ENCODE measurements at regions not wholly inside any gene's neighbourhood (a gene's known extent, or its start where the extent isn't known, plus 50 kb on each side); places are given as distances from the start of the nearest gene placed in this dataset.

- Histone ChIP-seq H3K9me3 (ENCODE audit: control insufficient read depth, low read length) (no peaks in the 10 kb centered on the region), H3K27me3 (ENCODE audit: control insufficient read depth, insufficient read depth, low read length) (no peaks in the 10 kb centered on the region), H2AFZ (no peak overlapping the region), H3K4me2 (ENCODE audit: low read length) (no peak overlapping the region), H3K4me3 (ENCODE audit: low read depth, low read length) (no peak overlapping the region), H3K9ac (no peak overlapping the region), H3K4me1 (no peaks in the 10 kb centered on the region), H3K36me3 (ENCODE audit: control insufficient read depth, insufficient read depth, low read length) (no peaks in the 10 kb centered on the region), H3K27ac (no peak overlapping the region), H3K79me2 (no peaks in the 10 kb centered on the region)
- TF ChIP-seq, protein P1, sequence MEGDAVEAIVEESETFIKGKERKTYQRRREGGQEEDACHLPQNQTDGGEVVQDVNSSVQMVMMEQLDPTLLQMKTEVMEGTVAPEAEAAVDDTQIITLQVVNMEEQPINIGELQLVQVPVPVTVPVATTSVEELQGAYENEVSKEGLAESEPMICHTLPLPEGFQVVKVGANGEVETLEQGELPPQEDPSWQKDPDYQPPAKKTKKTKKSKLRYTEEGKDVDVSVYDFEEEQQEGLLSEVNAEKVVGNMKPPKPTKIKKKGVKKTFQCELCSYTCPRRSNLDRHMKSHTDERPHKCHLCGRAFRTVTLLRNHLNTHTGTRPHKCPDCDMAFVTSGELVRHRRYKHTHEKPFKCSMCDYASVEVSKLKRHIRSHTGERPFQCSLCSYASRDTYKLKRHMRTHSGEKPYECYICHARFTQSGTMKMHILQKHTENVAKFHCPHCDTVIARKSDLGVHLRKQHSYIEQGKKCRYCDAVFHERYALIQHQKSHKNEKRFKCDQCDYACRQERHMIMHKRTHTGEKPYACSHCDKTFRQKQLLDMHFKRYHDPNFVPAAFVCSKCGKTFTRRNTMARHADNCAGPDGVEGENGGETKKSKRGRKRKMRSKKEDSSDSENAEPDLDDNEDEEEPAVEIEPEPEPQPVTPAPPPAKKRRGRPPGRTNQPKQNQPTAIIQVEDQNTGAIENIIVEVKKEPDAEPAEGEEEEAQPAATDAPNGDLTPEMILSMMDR (IDR thresholded peaks at IDR 0.05): no peak
Observed at GRCh38 chr17:36856222-36856621, 81.1 kb upstream of the LHX1 start.

DNA sequence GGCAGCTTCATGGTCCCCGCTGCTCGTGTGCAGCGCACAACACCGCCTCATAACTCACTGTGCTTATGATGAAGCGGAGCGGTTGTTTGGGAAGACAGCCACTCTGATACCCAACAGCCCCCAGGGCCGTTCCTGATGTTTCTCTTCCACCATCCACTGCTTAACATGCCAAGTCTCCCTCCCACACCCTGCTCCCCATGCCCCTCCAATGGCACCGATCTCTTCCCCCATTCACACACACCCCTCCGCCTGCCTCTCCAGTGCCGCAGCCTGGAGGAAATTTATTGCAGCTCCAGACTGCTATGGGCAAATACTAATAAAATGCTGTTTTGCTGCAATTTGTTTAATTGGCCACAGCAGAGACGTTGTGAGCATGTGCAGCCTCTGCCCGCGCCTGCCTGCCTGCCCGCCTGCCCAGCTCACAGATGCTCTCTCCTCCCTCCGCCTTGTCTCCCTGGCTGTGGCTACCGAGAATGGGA, 80.3 kb upstream of the LHX1 start:
- H3K27ac ChIP-seq: no peak overlapping the region

DNA sequence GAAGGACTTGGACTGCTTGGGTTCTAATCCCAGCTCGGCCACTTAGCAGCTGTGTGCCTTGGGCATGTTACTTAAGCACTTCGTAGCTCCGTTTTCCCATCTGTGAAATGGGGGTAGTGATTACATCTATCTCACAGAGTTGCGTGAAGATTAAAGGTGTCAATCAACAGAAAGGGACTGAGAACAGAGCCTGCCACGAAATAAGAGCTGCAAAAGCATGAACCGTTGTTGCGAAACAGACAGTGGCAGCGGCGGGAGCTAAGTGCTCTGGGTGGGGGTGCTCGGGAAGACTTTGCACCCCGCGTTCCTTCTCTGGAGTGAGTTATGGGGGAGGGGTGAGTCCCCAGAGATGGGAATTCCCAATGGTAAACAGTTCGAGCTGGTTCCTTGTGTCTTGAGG, 79.6 kb upstream of the LHX1 start:
- Histone ChIP-seq H3K36me3 (ENCODE audit: control insufficient read depth, insufficient read depth, low read length) (no peaks in the 10 kb centered on the region), H3K27me3 (ENCODE audit: control insufficient read depth, insufficient read depth, low read length) (no peaks in the 10 kb centered on the region), H3K27ac (no peak overlapping the region), H3K4me3 (ENCODE audit: low read depth, low read length) (no peak overlapping the region), H3K9me3 (ENCODE audit: control insufficient read depth, low read length) (no peaks in the 10 kb centered on the region), H3K4me2 (ENCODE audit: low read length) (no peak overlapping the region), H2AFZ (no peak overlapping the region), H3K79me2 (no peaks in the 10 kb centered on the region), H3K9ac (no peak overlapping the region), H3K4me1 (no peaks in the 10 kb centered on the region)
- TF ChIP-seq, protein P1 (IDR thresholded peaks at IDR 0.05): no peak

More for the DNA sequence above, 80.3 kb upstream of the LHX1 start:
- no peaks in the 10 kb centered on the region for H3K36me3 ChIP-seq (ENCODE audit: control insufficient read depth, insufficient read depth, low read length)
- no peak overlapping the region for H3K9ac ChIP-seq
- no peaks in the 10 kb centered on the region for H3K79me2 ChIP-seq
- H3K4me2 ChIP-seq (ENCODE audit: low read length): no peak overlapping the region
- no peaks in the 10 kb centered on the region for H3K9me3 ChIP-seq (ENCODE audit: control insufficient read depth, low read length)
- no peaks in the 10 kb centered on the region for H3K4me1 ChIP-seq
- TF ChIP-seq, protein P1 (IDR thresholded peaks at IDR 0.05): no peak
- no peaks in the 10 kb centered on the region for H3K27me3 ChIP-seq (ENCODE audit: control insufficient read depth, insufficient read depth, low read length)
- H2AFZ ChIP-seq: no peak overlapping the region
- no peak overlapping the region for H3K4me3 ChIP-seq (ENCODE audit: low read depth, low read length)

DNA sequence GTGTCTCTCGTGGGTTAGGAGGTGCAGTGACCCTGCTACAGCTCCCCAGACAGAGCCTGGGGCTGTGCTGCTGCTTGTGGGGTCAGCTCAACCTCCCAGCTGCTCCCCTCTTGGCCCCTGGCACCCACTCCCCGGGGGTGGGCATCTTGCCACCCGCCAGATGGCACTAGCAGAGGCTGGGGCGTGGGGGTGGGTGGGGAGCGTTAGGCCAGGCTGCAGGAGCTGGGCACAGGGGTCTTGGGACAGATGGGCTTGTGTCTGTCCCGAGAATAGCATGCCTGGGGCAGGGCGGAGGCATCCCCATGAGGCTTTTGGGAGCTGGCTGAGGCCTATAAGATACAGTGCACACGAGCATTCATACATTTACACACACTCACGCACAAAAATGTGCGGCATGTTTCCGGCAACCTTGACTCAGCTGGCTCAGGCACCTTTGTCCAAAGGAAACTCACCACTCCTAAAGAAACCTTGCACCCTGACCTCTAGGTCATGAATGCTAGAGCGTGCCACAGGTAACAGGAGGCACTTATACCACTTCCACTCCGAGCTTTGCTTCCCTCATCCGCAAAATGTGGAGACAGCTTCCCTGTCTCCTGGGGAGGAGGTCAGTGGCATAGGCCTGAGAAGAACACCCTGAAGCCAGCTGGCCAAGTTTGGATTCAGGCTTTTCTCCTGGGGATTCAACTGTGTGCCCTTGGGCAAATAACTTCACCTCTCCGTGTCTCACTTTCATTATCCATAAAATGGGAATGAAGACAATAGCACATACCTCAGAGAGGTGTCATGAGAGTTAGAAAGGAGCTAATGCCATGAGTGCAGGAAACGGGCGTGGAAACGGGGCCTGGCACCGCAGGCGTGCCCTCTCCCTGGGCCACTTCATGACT, 78.9 kb upstream of the LHX1 start:
- H3K4me1 ChIP-seq: no peaks in the 10 kb centered on the region
- H2AFZ ChIP-seq: no peak overlapping the region
- H3K27ac ChIP-seq: no peak overlapping the region
- H3K36me3 ChIP-seq (ENCODE audit: control insufficient read depth, insufficient read depth, low read length): no peaks in the 10 kb centered on the region
- TF ChIP-seq, protein P1 (IDR thresholded peaks at IDR 0.05): no peak
- no peaks in the 10 kb centered on the region for H3K9me3 ChIP-seq (ENCODE audit: control insufficient read depth, low read length)
- H3K27me3 ChIP-seq (ENCODE audit: control insufficient read depth, insufficient read depth, low read length): no peaks in the 10 kb centered on the region
- no peak overlapping the region for H3K9ac ChIP-seq
- H3K79me2 ChIP-seq: no peaks in the 10 kb centered on the region
- H3K4me3 ChIP-seq (ENCODE audit: low read depth, low read length): no peak overlapping the region
- H3K4me2 ChIP-seq (ENCODE audit: low read length): no peak overlapping the region

- Histone ChIP-seq H2AFZ (no peak overlapping the region), H3K4me2 (ENCODE audit: low read length) (no peak overlapping the region), H3K27ac (no peak overlapping the region), H3K36me3 (ENCODE audit: control insufficient read depth, insufficient read depth, low read length) (no peaks in the 10 kb centered on the region), H3K4me3 (ENCODE audit: low read depth, low read length) (no peak overlapping the region), H3K9me3 (ENCODE audit: control insufficient read depth, low read length) (no peaks in the 10 kb centered on the region), H3K4me1 (no peaks in the 10 kb centered on the region), H3K27me3 (ENCODE audit: control insufficient read depth, insufficient read depth, low read length) (no peaks in the 10 kb centered on the region), H3K9ac (no peak overlapping the region), H3K79me2 (no peaks in the 10 kb centered on the region)
- TF ChIP-seq, protein P1 (IDR thresholded peaks at IDR 0.05): no peak
Observed at GRCh38 chr17:36859003-36859300, 78.3 kb upstream of the LHX1 start.
